ENCODE measurements at regions not wholly inside any gene's neighbourhood (a gene's known extent, or its start where the extent isn't known, plus 50 kb on each side); places are given as distances from the start of the nearest gene placed in this dataset.

- Histone ChIP-seq H3K4me3 (ENCODE audit: low read length in 3 of 3) (no peak overlapping the region), H3K27me3 (ENCODE audit: control insufficient read depth, insufficient read depth, low read length) (no peaks in the 10 kb centered on the region), H3K4me1 (ENCODE audit: control insufficient read depth in 2 of 3, insufficient read depth in 2 of 3, low read depth in 1 of 3, low read length in 3 of 3) (no peaks in the 10 kb centered on the region), H3K36me3 (ENCODE audit: control insufficient read depth in 2 of 3, insufficient read depth in 3 of 3, low read length in 3 of 3) (no peaks in the 10 kb centered on the region), H3K9me3 (ENCODE audit: control insufficient read depth in 2 of 3, insufficient read depth in 1 of 3, low read length in 3 of 3) (no peaks in the 10 kb centered on the region), H3K9ac (ENCODE audit: low read length in 3 of 3) (no peak overlapping the region), H3K27ac (ENCODE audit: low read depth in 2 of 2, low read length in 2 of 2) (no peak overlapping the region)
- TF ChIP-seq CTCF (IDR thresholded peaks at IDR 0.05; ENCODE audit: borderline replicate concordance, extremely low read depth, insufficient read depth): no peak
- intact Hi-C loops (cut with DNase I): no loop called here
- no peak for DNase-seq
- FAIRE-seq: no peak
Observed at GRCh38 chr1:199373139-199373538, 654.4 kb upstream of the NR5A2 start.

GRCh38 chr1:199377211-199377610 lies 650.3 kb upstream of the NR5A2 start:
- H3K36me3 ChIP-seq (ENCODE audit: control insufficient read depth in 2 of 3, insufficient read depth in 3 of 3, low read length in 3 of 3): no peaks in the 10 kb centered on the region
- FAIRE-seq (no peak), DNase-seq (no peak)
- H3K4me1 ChIP-seq (ENCODE audit: control insufficient read depth in 2 of 3, insufficient read depth in 2 of 3, low read depth in 1 of 3, low read length in 3 of 3): no peaks in the 10 kb centered on the region
- intact Hi-C loops (cut with DNase I): no loop called here
- no peak overlapping the region for H3K27ac ChIP-seq (ENCODE audit: low read depth in 2 of 2, low read length in 2 of 2)
- H3K4me3 ChIP-seq (ENCODE audit: low read length in 3 of 3): no peak overlapping the region
- no peaks in the 10 kb centered on the region for H3K27me3 ChIP-seq (ENCODE audit: control insufficient read depth, insufficient read depth, low read length)
- no peak overlapping the region for H3K9ac ChIP-seq (ENCODE audit: low read length in 3 of 3)
- TF ChIP-seq CTCF (IDR thresholded peaks at IDR 0.05; ENCODE audit: borderline replicate concordance, extremely low read depth, insufficient read depth): no peak
- no peaks in the 10 kb centered on the region for H3K9me3 ChIP-seq (ENCODE audit: control insufficient read depth in 2 of 3, insufficient read depth in 1 of 3, low read length in 3 of 3)

- no peaks in the 10 kb centered on the region for H3K27me3 ChIP-seq (ENCODE audit: control insufficient read depth, insufficient read depth, low read length)
- no peak overlapping the region for H3K9ac ChIP-seq (ENCODE audit: low read length in 3 of 3)
- H3K4me1 ChIP-seq (ENCODE audit: control insufficient read depth in 2 of 3, insufficient read depth in 2 of 3, low read depth in 1 of 3, low read length in 3 of 3): no peaks in the 10 kb centered on the region
- no peaks in the 10 kb centered on the region for H3K9me3 ChIP-seq (ENCODE audit: control insufficient read depth in 2 of 3, insufficient read depth in 1 of 3, low read length in 3 of 3)
- intact Hi-C loops (cut with DNase I): no loop called here
- no peaks in the 10 kb centered on the region for H3K36me3 ChIP-seq (ENCODE audit: control insufficient read depth in 2 of 3, insufficient read depth in 3 of 3, low read length in 3 of 3)
- TF ChIP-seq CTCF (IDR thresholded peaks at IDR 0.05; ENCODE audit: borderline replicate concordance, extremely low read depth, insufficient read depth): no peak
- H3K27ac ChIP-seq (ENCODE audit: low read depth in 2 of 2, low read length in 2 of 2): no peak overlapping the region
- no peak for DNase-seq
- H3K4me3 ChIP-seq (ENCODE audit: low read length in 3 of 3): no peak overlapping the region
- no peak for FAIRE-seq
Observed at GRCh38 chr1:199383793-199384192, 643.7 kb upstream of the NR5A2 start.

- no peaks in the 10 kb centered on the region for H3K27me3 ChIP-seq (ENCODE audit: control insufficient read depth, insufficient read depth, low read length)
- H3K4me1 ChIP-seq (ENCODE audit: control insufficient read depth in 2 of 3, insufficient read depth in 2 of 3, low read depth in 1 of 3, low read length in 3 of 3): no peaks in the 10 kb centered on the region
- no peak overlapping the region for H3K27ac ChIP-seq (ENCODE audit: low read depth in 2 of 2, low read length in 2 of 2)
- no peak for DNase-seq
- no peak for FAIRE-seq
- TF ChIP-seq CTCF (IDR thresholded peaks at IDR 0.05; ENCODE audit: borderline replicate concordance, extremely low read depth, insufficient read depth): no peak
- no peak overlapping the region for H3K9ac ChIP-seq (ENCODE audit: low read length in 3 of 3)
- H3K4me3 ChIP-seq (ENCODE audit: low read length in 3 of 3): no peak overlapping the region
- no peaks in the 10 kb centered on the region for H3K9me3 ChIP-seq (ENCODE audit: control insufficient read depth in 2 of 3, insufficient read depth in 1 of 3, low read length in 3 of 3)
- H3K36me3 ChIP-seq (ENCODE audit: control insufficient read depth in 2 of 3, insufficient read depth in 3 of 3, low read length in 3 of 3): no peaks in the 10 kb centered on the region
- intact Hi-C loops (cut with DNase I): no loop called here
Observed at GRCh38 chr1:199394856-199395255, 632.7 kb upstream of the NR5A2 start.

Measured in kidney (tissue), 13 donors.